Stimulated activated CD4-positive, alpha-beta T cell treated with anti-CD3 and anti-CD28 coated beads, Interleukin-4, amount 100 ng/mL, for 24 hours (primary cell): ENCODE measurements at regions not wholly inside any gene's neighbourhood (a gene's known extent, or its start where the extent isn't known, plus 50 kb on each side); places are given as distances from the start of the nearest gene placed in this dataset.

ENCODE experiments used
- DNase-seq: peaks from one replicate; pipeline ENCODE4 v3.0.0-alpha.2; 2020

- DNase-seq = no peak
Observed at GRCh38 chr18:66825347-66825746, 221.5 kb upstream of the CDH19 start.

- no peak for DNase-seq
Observed at GRCh38 chr18:66819235-66819634, 215.3 kb upstream of the CDH19 start.

- DNase-seq = no peak
Observed at GRCh38 chr18:66813138-66813537, 209.2 kb upstream of the CDH19 start.

- no peak for DNase-seq
Observed at GRCh38 chr18:66795051-66795450, 191.2 kb upstream of the CDH19 start.

GRCh38 chr18:66792466-66792865 is 188.6 kb upstream of the CDH19 start:
- no peak for DNase-seq

- DNase-seq = no peak
Observed at GRCh38 chr18:66780609-66781008, 176.7 kb upstream of the CDH19 start.

- no peak for DNase-seq
Observed at GRCh38 chr18:66778048-66778447, 174.2 kb upstream of the CDH19 start.

GRCh38 chr18:66769375-66769774 is 165.5 kb upstream of the CDH19 start:
- no peak for DNase-seq

GRCh38 chr18:66764230-66764629 is 160.3 kb upstream of the CDH19 start:
- DNase-seq = no peak

GRCh38 chr18:66761166-66761565 is 157.3 kb upstream of the CDH19 start:
- DNase-seq = no peak

GRCh38 chr18:66760559-66760958 is 156.7 kb upstream of the CDH19 start:
- DNase-seq = no peak

- no peak for DNase-seq
Observed at GRCh38 chr18:66759050-66759828, 155.3 kb upstream of the CDH19 start.

GRCh38 chr18:66757946-66758345 is 154.1 kb upstream of the CDH19 start:
- DNase-seq = no peak

- DNase-seq = no peak
Observed at GRCh38 chr18:66754335-66754734, 150.4 kb upstream of the CDH19 start.

GRCh38 chr18:66752733-66753132 is 148.8 kb upstream of the CDH19 start:
- DNase-seq = no peak

- DNase-seq = no peak
Observed at GRCh38 chr18:66749481-66750035, 145.7 kb upstream of the CDH19 start.

GRCh38 chr18:66749030-66749429 is 145.1 kb upstream of the CDH19 start:
- DNase-seq = no peak

- DNase-seq = no peak
Observed at GRCh38 chr18:66742832-66743231, 138.9 kb upstream of the CDH19 start.

GRCh38 chr18:66735933-66736332 is 132.0 kb upstream of the CDH19 start:
- DNase-seq = no peak

GRCh38 chr18:66734451-66734850 is 130.6 kb upstream of the CDH19 start:
- no peak for DNase-seq

GRCh38 chr18:66731890-66732289 is 128.0 kb upstream of the CDH19 start:
- no peak for DNase-seq

GRCh38 chr18:66729442-66730239 is 125.8 kb upstream of the CDH19 start:
- no peak for DNase-seq

- no peak for DNase-seq
Observed at GRCh38 chr18:66728951-66729350, 125.1 kb upstream of the CDH19 start.

- no peak for DNase-seq
Observed at GRCh38 chr18:66727991-66728390, 124.1 kb upstream of the CDH19 start.
